Lung microvascular endothelial cell (primary cell): ENCODE measurements at regions not wholly inside any gene's neighbourhood (a gene's known extent, or its start where the extent isn't known, plus 50 kb on each side); places are given as distances from the start of the nearest gene placed in this dataset.

Experiments used
- DNase-seq, 2 donors: peaks; one replicate each; pipeline versions ENCODE4 v3.0.0 to v3.0.0-alpha.2; 2010; ENCODE audit warnings: low read depth in 2 of 2

- no peak for DNase-seq
Measured at GRCh38 chr3:197349368-197349767, 51.0 kb upstream of the DLG1 start.
